ENCODE measurements at regions not wholly inside any gene's neighbourhood (a gene's known extent, or its start where the extent isn't known, plus 50 kb on each side); places are given as distances from the start of the nearest gene placed in this dataset.

GRCh38 chr2:115303-115702, 69.0 kb upstream of the FAM110C start:
- peaks cover 0 to 2% of the 10 kb centered on the region in 2 donors for H3K4me1 ChIP-seq (ENCODE audit: control insufficient read depth in 2 of 2, insufficient read depth in 1 of 2, low read depth in 1 of 2, low read length in 2 of 2)
- no peak overlapping the region for H3K4me2 ChIP-seq (ENCODE audit: insufficient read depth, low read length, poor library complexity, severe bottlenecking)
- H4K8ac ChIP-seq (ENCODE audit: low read depth, low read length): no peak overlapping the region
- H2BK15ac ChIP-seq (ENCODE audit: low read length): no peak overlapping the region
- H3K14ac ChIP-seq (ENCODE audit: low read length): no peak overlapping the region
- no peak overlapping the region for H3K4me3 ChIP-seq (ENCODE audit: low read length in 2 of 2)
- peaks cover 0 to 2% (median 0%) of the 10 kb centered on the region in 3 experiments for H3K27me3 ChIP-seq (ENCODE audit: control insufficient read depth in 3 of 3, insufficient read depth in 3 of 3, low read depth in 1 of 3, low read length in 3 of 3)
- no peak overlapping the region for H3K4ac ChIP-seq (ENCODE audit: low read length)
- no CpG with 5 or more reads among the region's 3 CpGs for WGBS, 2 donors (ENCODE audit: extremely low coverage in 2 of 2, insufficient read length in 2 of 2, insufficient replicate concordance in 1 of 2)
- no peak overlapping the region for H3K27ac ChIP-seq (replicated peaks; ENCODE audit: low read length)
- H3K23ac ChIP-seq (ENCODE audit: low read depth, low read length, poor library complexity): no peak overlapping the region
- H2BK5ac ChIP-seq (ENCODE audit: low read length): no peak overlapping the region
- no peak overlapping the region for H4K91ac ChIP-seq (ENCODE audit: low read depth, low read length, poor library complexity)
- H3K9ac ChIP-seq (ENCODE audit: low read depth, low read length, poor library complexity): no peak overlapping the region
- H3K79me1 ChIP-seq (ENCODE audit: low read depth, low read length): no peaks in the 10 kb centered on the region
- H3K36me3 ChIP-seq (replicated peaks in 1 of 2; ENCODE audit: control insufficient read depth in 2 of 2, insufficient read depth in 2 of 2, low read length in 2 of 2): no peaks in the 10 kb centered on the region
- no peak overlapping the region for H2BK12ac ChIP-seq (ENCODE audit: low read length)
- H2AK5ac ChIP-seq (ENCODE audit: low read depth, low read length): no peak overlapping the region
- no peak for DNase-seq (ENCODE audit: low spot score)
- H3K18ac ChIP-seq (ENCODE audit: low read length): no peak overlapping the region
- H3K9me3 ChIP-seq (replicated peaks in 1 of 2; ENCODE audit: control insufficient read depth in 2 of 2, insufficient read depth in 1 of 2, low read depth in 1 of 2, low read length in 2 of 2): no peaks in the 10 kb centered on the region
- H2BK120ac ChIP-seq (ENCODE audit: low read depth, low read length): no peak overlapping the region
- no peak overlapping the region for H2AFZ ChIP-seq (ENCODE audit: low read length)

GRCh38 chr2:114616-115015, 68.3 kb upstream of the FAM110C start:
- no peak overlapping the region for H3K27ac ChIP-seq (replicated peaks; ENCODE audit: low read length)
- H3K27me3 ChIP-seq (ENCODE audit: control insufficient read depth in 3 of 3, insufficient read depth in 3 of 3, low read depth in 1 of 3, low read length in 3 of 3): peaks cover 0 to 2% (median 0%) of the 10 kb centered on the region in 3 experiments
- peaks cover 0 to 2% of the 10 kb centered on the region in 2 donors for H3K4me1 ChIP-seq (ENCODE audit: control insufficient read depth in 2 of 2, insufficient read depth in 1 of 2, low read depth in 1 of 2, low read length in 2 of 2)
- H3K4me3 ChIP-seq (ENCODE audit: low read length in 2 of 2): no peak overlapping the region
- no peak overlapping the region for H2BK12ac ChIP-seq (ENCODE audit: low read length)
- H4K91ac ChIP-seq (ENCODE audit: low read depth, low read length, poor library complexity): no peak overlapping the region
- H3K9ac ChIP-seq (ENCODE audit: low read depth, low read length, poor library complexity): no peak overlapping the region
- no peak overlapping the region for H2BK15ac ChIP-seq (ENCODE audit: low read length)
- no peaks in the 10 kb centered on the region for H3K9me3 ChIP-seq (replicated peaks in 1 of 2; ENCODE audit: control insufficient read depth in 2 of 2, insufficient read depth in 1 of 2, low read depth in 1 of 2, low read length in 2 of 2)
- no CpG with 5 or more reads among the region's 8 CpGs for WGBS, 2 donors (ENCODE audit: extremely low coverage in 2 of 2, insufficient read length in 2 of 2, insufficient replicate concordance in 1 of 2)
- no peak overlapping the region for H3K18ac ChIP-seq (ENCODE audit: low read length)
- H3K4ac ChIP-seq (ENCODE audit: low read length): no peak overlapping the region
- H2BK5ac ChIP-seq (ENCODE audit: low read length): no peak overlapping the region
- no peak overlapping the region for H3K23ac ChIP-seq (ENCODE audit: low read depth, low read length, poor library complexity)
- H3K36me3 ChIP-seq (replicated peaks in 1 of 2; ENCODE audit: control insufficient read depth in 2 of 2, insufficient read depth in 2 of 2, low read length in 2 of 2): no peaks in the 10 kb centered on the region
- H4K8ac ChIP-seq (ENCODE audit: low read depth, low read length): no peak overlapping the region
- H2AK5ac ChIP-seq (ENCODE audit: low read depth, low read length): peak overlapping the region; percentile 32
- no peak overlapping the region for H3K14ac ChIP-seq (ENCODE audit: low read length)
- no peak overlapping the region for H3K4me2 ChIP-seq (ENCODE audit: insufficient read depth, low read length, poor library complexity, severe bottlenecking)
- no peak for DNase-seq (ENCODE audit: low spot score)
- H2BK120ac ChIP-seq (ENCODE audit: low read depth, low read length): no peak overlapping the region
- H2AFZ ChIP-seq (ENCODE audit: low read length): no peak overlapping the region
- no peaks in the 10 kb centered on the region for H3K79me1 ChIP-seq (ENCODE audit: low read depth, low read length)

GRCh38 chr2:109998-110397, 63.7 kb upstream of the FAM110C start:
- Histone ChIP-seq H2AFZ (ENCODE audit: low read length) (no peak overlapping the region), H2AK5ac (ENCODE audit: low read depth, low read length) (no peak overlapping the region), H2BK12ac (ENCODE audit: low read length) (no peak overlapping the region), H3K27me3 (ENCODE audit: control insufficient read depth in 3 of 3, insufficient read depth in 3 of 3, low read depth in 1 of 3, low read length in 3 of 3) (peaks cover 0 to 5% (median 0%) of the 10 kb centered on the region in 3 experiments), H2BK120ac (ENCODE audit: low read depth, low read length) (no peak overlapping the region), H3K27ac (replicated peaks; ENCODE audit: low read length) (no peak overlapping the region), H3K18ac (ENCODE audit: low read length) (no peak overlapping the region), H3K4me3 (ENCODE audit: low read length in 2 of 2) (no peak overlapping the region), H4K91ac (ENCODE audit: low read depth, low read length, poor library complexity) (no peak overlapping the region), H3K36me3 (replicated peaks in 1 of 2; ENCODE audit: control insufficient read depth in 2 of 2, insufficient read depth in 2 of 2, low read length in 2 of 2) (no peaks in the 10 kb centered on the region), H3K23ac (ENCODE audit: low read depth, low read length, poor library complexity) (no peak overlapping the region), H3K79me1 (ENCODE audit: low read depth, low read length) (peaks cover 2% of the 10 kb centered on the region), H2BK15ac (ENCODE audit: low read length) (no peak overlapping the region), H3K4me1 (ENCODE audit: control insufficient read depth in 2 of 2, insufficient read depth in 1 of 2, low read depth in 1 of 2, low read length in 2 of 2) (no peaks in the 10 kb centered on the region), H2BK5ac (ENCODE audit: low read length) (no peak overlapping the region), H3K14ac (ENCODE audit: low read length) (no peak overlapping the region), H3K4ac (ENCODE audit: low read length) (no peak overlapping the region), H3K9ac (ENCODE audit: low read depth, low read length, poor library complexity) (no peak overlapping the region), H3K9me3 (replicated peaks in 1 of 2; ENCODE audit: control insufficient read depth in 2 of 2, insufficient read depth in 1 of 2, low read depth in 1 of 2, low read length in 2 of 2) (peaks cover 0 to 3% of the 10 kb centered on the region in 2 donors), H3K4me2 (ENCODE audit: insufficient read depth, low read length, poor library complexity, severe bottlenecking) (no peak overlapping the region), H4K8ac (ENCODE audit: low read depth, low read length) (no peak overlapping the region)
- DNase-seq (ENCODE audit: low spot score): no peak
- WGBS, 2 donors (ENCODE audit: extremely low coverage in 2 of 2, insufficient read length in 2 of 2, insufficient replicate concordance in 1 of 2): no CpG with 5 or more reads among the region's 1 CpG

- Histone ChIP-seq H3K27me3 (ENCODE audit: control insufficient read depth in 3 of 3, insufficient read depth in 3 of 3, low read depth in 1 of 3, low read length in 3 of 3) (peaks cover 0 to 5% (median 0%) of the 10 kb centered on the region in 3 experiments), H3K4me2 (ENCODE audit: insufficient read depth, low read length, poor library complexity, severe bottlenecking) (no peak overlapping the region), H3K14ac (ENCODE audit: low read length) (no peak overlapping the region), H3K23ac (ENCODE audit: low read depth, low read length, poor library complexity) (no peak overlapping the region), H4K8ac (ENCODE audit: low read depth, low read length) (no peak overlapping the region), H3K36me3 (replicated peaks in 1 of 2; ENCODE audit: control insufficient read depth in 2 of 2, insufficient read depth in 2 of 2, low read length in 2 of 2) (no peaks in the 10 kb centered on the region), H3K9ac (ENCODE audit: low read depth, low read length, poor library complexity) (no peak overlapping the region), H2AFZ (ENCODE audit: low read length) (no peak overlapping the region), H2AK5ac (ENCODE audit: low read depth, low read length) (no peak overlapping the region), H4K91ac (ENCODE audit: low read depth, low read length, poor library complexity) (no peak overlapping the region), H3K9me3 (replicated peaks in 1 of 2; ENCODE audit: control insufficient read depth in 2 of 2, insufficient read depth in 1 of 2, low read depth in 1 of 2, low read length in 2 of 2) (peaks cover 0 to 3% of the 10 kb centered on the region in 2 donors), H3K4ac (ENCODE audit: low read length) (peak overlapping the region; percentile 6), H3K4me1 (ENCODE audit: control insufficient read depth in 2 of 2, insufficient read depth in 1 of 2, low read depth in 1 of 2, low read length in 2 of 2) (no peaks in the 10 kb centered on the region), H2BK15ac (ENCODE audit: low read length) (no peak overlapping the region), H3K79me1 (ENCODE audit: low read depth, low read length) (peaks cover 2% of the 10 kb centered on the region), H2BK120ac (ENCODE audit: low read depth, low read length) (no peak overlapping the region), H3K4me3 (ENCODE audit: low read length in 2 of 2) (no peak overlapping the region), H2BK5ac (ENCODE audit: low read length) (no peak overlapping the region), H2BK12ac (ENCODE audit: low read length) (no peak overlapping the region), H3K18ac (ENCODE audit: low read length) (peak overlapping the region; percentile 48), H3K27ac (replicated peaks; ENCODE audit: low read length) (no peak overlapping the region)
- no CpG with 5 or more reads among the region's 5 CpGs for WGBS, 2 donors (ENCODE audit: extremely low coverage in 2 of 2, insufficient read length in 2 of 2, insufficient replicate concordance in 1 of 2)
- no peak for DNase-seq (ENCODE audit: low spot score)
Observed at GRCh38 chr2:108920-109809, 62.9 kb upstream of the FAM110C start.

Measured in neuronal stem cell (in vitro differentiated cells).